Activated CD4-positive, alpha-beta T cell treated with anti-CD3 and anti-CD28 coated beads, Interleukin-2, amount 50 U/mL, for 24 hours (primary cell): ENCODE measurements at regions not wholly inside any gene's neighbourhood (a gene's known extent, or its start where the extent isn't known, plus 50 kb on each side); places are given as distances from the start of the nearest gene placed in this dataset.

ENCODE experiments used
- DNase-seq, 2 donors: peaks; one replicate each; pipeline ENCODE4 v3.0.0-alpha.2; 2020; ENCODE audit warnings: low read depth in 1 of 2, low spot score in 1 of 2

GRCh38 chrX:39854772-39855747, 242.7 kb downstream of the BCOR start:
- DNase-seq: peak; percentile 33 to 72

- peak; percentile 54 to 79 for DNase-seq
Measured at GRCh38 chrX:39855748-39856129, 242.0 kb downstream of the BCOR start.

DNA sequence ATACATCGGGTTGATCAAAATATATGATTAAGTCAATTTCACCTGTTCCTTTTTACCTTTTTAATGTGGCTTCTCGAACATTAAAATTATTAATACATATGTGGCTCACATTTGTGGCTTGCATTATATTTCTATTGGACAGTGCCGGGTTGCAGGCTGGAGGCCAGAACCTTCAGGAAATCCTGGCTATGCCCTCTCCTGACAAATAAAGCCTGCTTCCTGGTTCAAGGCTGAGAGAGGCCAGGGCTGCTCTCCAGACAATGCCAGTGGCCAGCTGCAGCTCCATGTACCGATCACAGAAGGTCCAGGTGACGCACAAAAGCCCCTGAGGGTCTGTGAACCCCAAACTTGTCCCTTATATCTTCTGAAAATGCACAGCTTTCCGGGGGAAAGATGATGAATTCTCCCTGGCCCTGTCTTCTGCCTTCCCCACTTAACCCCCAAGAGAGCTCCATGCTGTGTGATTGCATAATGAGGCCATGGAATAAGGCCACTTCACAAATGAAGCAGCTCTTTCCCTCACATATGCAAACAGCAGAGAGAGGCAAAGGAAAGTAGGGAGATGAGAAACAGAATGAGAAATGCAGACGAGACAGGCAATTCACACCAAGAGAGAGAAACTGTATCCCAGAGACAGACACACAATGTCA, 241.2 kb downstream of the BCOR start:
- DNase-seq: no peak

- DNase-seq: peak in 1 of 2 donors; percentile 12
Measured at GRCh38 chrX:39857780-39858179, 240.0 kb downstream of the BCOR start.

DNA sequence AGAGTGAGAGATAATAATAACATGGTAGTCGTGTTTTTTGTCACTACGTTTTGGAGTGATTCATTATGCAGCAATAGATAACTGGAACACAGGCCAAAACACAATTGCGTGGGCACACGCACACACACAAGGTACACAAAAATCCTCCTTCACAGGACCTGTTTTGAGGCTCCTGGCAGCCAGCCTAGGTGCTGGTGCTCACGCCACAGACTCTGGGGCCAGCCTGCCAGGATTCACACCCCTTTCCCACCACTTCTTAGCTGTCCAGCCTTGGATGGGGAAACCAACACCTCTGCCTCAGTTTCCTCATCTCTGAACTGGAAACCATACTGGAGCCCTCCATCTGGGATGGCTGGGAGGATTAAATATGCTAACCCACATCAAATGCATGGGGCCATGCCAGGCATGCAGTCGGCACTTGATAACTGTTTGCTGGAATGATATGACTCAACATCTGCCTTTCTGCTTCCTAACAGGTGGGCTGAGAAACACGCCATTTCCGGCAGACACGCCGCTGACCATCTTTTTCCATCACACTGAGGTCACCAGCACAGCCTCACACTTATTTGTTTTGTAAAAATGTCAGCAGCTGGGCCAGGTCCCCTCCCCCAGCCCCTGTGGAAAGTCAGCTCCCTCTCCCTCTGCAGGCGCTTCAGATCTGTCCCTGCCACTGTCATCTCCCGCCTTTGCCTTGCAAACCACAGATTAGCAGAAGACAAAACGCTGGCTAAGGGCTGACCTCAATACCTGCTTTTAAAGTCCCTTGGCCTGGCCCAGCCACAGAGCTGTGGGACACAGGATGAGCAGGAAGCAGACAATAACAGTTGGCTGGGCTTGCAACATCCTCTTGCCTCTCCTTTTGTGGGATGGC, 237.5 kb downstream of the BCOR start:
- peak; percentile 51 to 77 for DNase-seq

GRCh38 chrX:39862963-39863362, 234.8 kb downstream of the BCOR start:
- no peak for DNase-seq

GRCh38 chrX:39866229-39866628, 231.5 kb downstream of the BCOR start:
- no peak for DNase-seq

DNA sequence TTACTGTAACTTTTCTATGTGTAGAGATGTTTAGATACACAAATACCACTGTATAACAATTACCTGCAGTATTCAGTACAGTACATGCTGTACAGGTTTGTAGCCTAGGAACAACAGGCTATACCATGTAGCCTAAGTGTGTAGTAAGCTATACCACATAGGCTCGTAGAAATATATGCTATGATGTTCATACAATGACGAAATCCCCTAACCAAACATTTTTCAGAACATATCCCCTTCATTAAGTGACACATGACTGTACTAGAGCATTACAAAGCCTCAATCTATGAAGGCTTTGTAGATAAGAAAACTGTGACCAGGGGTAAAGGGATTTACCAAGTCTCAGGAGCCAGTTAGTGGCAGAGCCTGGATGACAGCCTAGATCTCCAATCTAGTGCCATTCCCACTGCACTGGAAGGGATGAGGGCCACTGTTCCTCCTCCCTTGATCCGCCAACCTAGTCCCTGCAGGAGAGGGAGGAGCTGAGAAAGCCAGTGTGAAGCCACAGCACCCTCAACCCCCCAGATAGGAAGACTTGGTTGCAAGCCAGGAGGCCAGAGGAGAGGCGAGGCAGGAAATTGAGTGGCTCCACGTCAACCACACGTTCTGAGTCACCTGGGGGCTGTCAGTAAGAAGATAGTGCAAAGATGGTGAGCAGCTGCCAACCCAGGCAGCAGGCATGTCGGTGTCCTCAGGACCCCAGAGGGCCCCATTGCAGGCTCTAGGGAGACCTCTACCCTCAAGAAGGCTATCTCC, 227.7 kb downstream of the BCOR start:
- DNase-seq: peak; percentile 17 to 50

- no peak for DNase-seq
Measured at GRCh38 chrX:39871648-39872047, 226.1 kb downstream of the BCOR start.

- DNase-seq: no peak
Measured at GRCh38 chrX:39873117-39873516, 224.6 kb downstream of the BCOR start.

DNA sequence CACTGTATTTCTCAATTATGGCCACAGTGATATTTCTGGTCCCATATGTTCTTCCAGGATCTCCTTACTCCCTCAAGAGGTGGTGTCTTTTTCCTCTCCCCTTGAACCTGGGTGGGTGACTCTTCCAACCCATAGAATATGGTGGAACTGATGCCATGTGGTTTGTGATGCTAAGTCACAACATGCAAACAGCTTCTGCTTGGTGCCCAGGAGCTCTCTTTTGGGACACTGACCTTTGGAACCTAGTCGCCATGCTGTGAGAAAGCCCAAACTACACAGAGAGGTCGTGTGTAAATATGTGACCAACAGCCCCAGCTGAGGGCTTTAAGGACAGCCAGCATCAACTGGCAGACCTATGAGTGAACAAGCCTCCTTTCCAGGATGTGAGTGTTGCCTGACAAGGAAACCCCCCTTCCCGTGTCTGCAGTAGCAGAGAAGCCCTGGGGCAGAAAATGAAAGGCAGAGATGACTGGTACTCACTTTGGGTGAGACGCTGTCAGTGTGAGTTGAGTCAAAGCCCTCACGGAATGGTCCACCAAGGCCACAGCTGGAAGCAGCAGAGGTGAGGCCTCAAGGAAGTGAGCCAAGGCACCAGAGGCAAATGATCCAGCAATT, 223.4 kb downstream of the BCOR start:
- peak; percentile 10 to 59 for DNase-seq

- DNase-seq: no peak
Measured at GRCh38 chrX:39875834-39876628, 221.7 kb downstream of the BCOR start.

- DNase-seq: no peak
Measured at GRCh38 chrX:39877905-39878304, 219.9 kb downstream of the BCOR start.

DNA sequence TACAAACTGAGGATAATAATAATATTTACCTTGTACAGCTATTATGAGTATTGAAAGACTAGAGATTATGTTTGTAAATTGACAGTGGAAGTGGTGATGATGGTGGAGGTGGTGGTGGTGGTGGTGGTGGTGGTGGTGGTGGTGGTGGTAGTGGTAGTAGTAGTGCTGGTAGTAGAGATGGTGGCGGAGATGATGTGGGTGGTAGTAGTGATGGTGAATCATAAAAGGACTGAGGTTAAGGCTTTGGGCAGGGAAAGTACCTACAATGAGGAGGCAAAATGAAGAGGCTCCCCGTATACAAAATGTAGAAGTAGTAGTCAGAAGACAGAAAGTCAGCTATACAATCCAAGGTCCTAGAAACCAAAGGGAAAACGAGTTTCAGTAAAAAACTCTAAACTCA, 214.1 kb downstream of the BCOR start:
- DNase-seq: peak; percentile 5 to 39

- no peak for DNase-seq
Measured at GRCh38 chrX:39886282-39886681, 211.5 kb downstream of the BCOR start.

DNA sequence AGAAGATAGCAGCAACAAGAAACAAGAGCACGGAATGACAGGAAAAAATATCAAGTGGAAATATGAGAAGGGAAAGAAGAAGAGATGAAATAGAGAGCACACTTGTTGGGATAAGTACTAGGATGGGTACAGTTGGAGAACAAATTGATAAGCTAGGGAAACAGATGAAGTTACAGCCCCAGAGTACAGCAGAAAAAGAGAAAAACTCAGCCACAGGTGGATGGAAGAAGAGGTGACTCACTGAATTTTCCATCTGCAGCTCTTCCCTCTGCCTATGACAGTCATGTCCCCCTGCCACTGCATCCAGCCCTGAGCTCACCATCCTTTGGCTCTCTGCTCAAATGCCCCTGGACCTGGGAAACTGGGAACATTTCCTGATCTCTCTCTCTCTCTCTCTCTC, 209.0 kb downstream of the BCOR start:
- DNase-seq: no peak

- no peak for DNase-seq
Measured at GRCh38 chrX:39889704-39890103, 208.1 kb downstream of the BCOR start.

- no peak for DNase-seq
Measured at GRCh38 chrX:39890807-39891206, 207.0 kb downstream of the BCOR start.

DNA sequence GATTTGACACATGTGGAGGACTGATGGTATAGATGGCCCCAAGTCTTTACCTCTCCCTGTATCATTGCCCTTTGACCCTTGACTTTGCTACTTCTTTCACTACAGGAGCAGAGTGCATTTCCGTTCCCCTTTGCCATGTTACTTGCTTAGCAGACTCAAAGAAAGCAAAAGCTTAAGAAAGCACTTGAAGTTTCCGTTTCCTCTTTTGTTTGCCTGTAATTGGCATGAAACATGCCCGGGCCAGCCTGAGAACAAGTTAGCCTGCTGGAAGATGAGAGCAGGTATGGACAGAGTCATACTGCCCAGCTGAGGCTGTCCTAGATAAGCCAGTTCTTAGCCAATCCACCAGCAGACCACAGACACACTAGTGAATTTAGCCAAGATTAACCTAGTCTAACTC, 206.0 kb downstream of the BCOR start:
- no peak for DNase-seq
